Muscle of back (tissue), 3 donors: ENCODE measurements at regions not wholly inside any gene's neighbourhood (a gene's known extent, or its start where the extent isn't known, plus 50 kb on each side); places are given as distances from the start of the nearest gene placed in this dataset.
"Not testable (repeated sequence)": the region's sequence is repeated elsewhere in the genome, so short reads cannot be mapped to it uniquely, and the experiment has no call there.

Source experiments
- DNase-seq, 3 donors: peaks; one replicate each; pipeline versions ENCODE4 v3.0.0 to v3.0.0-alpha.2; 2013

DNA sequence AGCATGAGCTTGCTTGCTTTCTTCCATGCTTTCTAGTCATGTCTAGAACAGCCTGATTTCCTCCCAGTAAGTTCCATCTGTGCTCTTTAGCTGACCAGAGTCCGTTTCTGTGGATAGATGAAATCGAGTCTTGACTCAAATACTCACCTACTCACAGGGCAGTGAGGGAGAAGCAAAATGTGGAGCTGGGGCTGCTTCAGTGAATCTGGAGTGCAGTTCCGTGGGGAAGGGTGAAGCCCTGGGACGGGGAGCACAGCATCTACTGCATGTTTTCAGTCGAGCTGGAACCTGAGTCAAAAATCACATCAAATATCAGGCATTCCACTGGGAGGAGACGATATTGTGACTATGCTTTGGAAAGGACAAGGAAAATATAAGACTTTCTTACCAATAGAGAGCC lies 70.3 kb upstream of the PRMT8 start:
- DNase-seq: no peak

DNA sequence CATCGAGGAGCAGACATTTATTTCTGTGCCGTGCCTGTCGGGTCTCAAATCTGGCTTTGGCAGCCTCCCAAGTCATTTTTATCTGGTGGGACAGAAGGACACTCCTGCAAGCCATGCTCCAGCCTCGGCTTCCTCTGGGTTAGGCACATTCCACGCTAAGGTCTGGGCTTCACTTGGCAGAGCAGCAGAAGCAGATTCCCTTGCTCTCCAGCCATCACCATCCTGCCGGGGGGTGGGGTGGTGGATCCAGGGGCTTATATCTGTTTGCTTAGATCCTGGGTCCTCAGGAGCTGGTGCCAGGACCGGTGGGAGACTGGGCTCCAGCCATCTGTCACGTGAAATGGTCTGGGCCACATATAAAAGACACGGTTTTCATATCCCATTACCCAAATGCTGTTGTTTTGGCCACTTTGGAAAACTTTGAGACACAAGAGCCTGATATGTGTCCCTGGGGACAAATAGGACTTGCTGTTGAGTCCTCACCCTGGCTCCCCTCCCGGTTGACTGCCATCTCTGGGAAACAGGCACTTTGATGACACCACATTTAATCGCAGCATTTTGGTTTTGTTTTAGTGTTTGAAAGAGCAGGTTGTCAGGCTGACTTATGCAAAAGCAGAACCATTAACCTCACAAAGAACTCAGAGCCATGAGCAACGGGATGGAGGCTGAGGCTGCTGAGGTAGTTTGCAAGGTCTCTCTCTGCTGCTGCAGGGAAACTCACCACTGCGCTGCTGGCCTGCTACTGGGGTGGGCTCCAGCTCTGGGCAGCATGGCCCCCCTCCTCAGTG lies 69.6 kb upstream of the PRMT8 start:
- DNase-seq: no peak

DNA sequence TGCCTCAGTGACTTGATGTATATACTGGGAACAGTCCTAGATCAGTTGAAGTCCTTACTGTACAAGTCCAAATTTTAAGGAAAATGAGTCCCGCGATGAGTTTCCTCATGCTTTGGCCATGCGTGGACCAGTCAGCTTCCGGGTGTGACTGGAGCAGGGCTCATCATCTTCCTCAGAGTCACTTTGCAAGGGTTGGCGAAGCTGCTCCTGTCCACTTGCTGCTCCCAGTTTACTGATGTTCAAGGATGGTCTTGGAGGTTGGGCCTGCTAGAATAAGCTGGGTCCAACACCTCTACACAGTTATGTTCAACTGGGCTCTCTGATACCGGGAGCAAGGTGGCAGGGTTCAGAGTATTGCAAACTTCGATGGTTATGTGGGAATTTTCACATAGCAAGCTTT lies 66.2 kb upstream of the PRMT8 start:
- not testable (repeated sequence) for DNase-seq

DNA sequence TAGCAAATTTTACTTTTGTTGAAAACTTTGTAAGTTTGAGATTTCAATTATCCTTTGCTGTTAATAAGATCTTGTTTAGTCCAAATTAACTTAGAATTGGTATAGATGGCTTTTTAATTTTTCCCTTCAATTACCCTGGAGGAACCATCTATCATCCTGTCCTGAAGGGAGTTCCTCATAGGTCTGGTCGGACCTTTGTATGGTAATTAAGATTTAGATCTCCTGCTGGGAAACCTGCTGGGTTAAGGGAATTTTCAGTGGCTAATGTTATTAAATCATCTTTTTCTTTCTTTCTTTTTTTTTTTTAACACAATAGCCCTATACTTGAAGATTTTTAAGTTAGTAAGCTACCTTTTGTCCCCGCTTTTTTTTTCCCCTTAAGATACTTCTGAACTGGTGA lies 63.0 kb upstream of the PRMT8 start:
- no peak for DNase-seq

DNA sequence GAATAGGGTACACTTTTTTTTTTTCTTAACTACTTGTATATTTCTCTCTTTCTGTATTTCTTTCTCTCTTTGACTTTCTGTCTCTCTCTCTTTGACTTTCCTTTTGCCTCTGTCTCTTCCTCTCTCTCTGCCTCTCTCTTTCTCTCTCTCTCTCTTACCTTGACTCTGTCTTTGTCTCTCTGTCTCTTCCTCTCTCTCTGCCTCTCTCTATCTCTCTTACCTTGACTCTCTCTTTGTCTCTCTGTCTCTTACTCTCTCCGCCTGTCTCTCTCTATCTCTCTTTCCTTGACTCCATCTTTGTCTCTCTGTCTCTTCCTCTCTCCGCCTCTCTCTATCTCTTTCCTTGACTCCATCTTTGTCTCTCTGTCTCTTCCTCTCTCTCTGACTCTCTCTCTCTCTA lies 62.4 kb upstream of the PRMT8 start:
- no peak for DNase-seq

DNA sequence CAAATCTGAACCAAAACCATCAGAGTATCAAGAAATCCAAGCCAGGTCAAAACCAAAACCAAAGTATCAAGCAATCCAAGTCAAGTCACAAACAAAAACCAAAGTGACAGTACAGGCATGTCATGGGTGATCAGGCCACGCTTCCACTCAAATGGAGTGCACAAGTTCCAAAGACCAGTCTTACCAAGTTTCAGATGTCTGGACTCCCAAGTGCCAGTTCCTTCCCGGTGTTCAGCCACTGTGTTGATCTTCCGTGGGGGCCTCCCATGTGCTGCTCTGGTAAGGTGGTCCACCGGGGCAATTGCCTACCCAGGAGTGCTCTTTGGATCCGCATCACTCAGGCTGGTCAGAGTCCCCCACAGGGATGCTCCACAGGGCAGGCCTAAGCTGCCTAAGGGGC lies 61.5 kb upstream of the PRMT8 start:
- DNase-seq: not testable (repeated sequence)

DNA sequence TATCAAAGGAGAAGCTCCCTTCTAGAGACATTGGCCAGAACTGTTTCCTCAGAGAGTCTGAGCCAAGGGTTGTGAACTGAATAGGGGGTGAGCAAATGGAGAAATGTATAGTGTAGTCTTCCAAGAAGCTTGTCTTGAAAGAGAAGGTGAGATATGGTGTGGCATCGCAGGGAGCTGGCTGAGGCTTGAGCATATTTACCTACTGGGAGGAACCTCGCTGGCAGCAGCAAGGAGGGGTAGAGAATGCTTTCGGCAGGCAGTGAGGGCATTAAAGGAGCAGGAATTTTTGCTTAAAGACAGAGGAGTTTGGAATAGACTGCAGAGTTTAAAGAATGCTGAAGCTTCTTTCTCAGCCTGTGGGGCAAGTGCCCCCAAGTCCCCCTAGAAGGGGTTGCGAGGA lies 59.3 kb upstream of the PRMT8 start:
- no peak for DNase-seq

DNA sequence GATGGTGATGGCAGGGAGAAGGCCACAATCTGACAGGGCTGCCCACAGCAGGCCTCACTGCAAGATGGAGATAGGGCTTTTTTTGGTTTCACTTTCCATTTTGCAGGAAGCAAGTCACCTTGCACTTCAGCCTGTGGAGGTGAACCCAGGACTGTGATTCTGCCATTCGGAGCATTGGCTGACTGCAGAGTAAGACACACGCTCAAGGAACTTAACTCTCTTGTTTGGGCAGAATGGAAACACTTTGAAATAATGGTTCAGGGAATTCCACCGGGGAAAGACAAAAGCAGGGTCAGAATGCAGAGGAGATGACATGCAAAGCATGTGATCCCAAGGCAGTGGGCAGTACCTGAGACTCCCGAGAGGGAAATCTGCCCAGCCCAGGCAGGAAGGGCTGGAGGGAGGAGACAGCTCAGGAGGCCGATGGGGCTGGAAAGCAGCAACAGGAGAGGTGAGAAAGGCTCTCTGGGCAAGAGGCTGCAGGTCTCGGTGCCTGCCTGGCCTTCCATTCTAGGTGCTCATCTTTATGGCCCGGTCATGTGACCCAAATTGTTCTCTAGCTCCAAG lies 58.7 kb upstream of the PRMT8 start:
- no peak for DNase-seq

DNA sequence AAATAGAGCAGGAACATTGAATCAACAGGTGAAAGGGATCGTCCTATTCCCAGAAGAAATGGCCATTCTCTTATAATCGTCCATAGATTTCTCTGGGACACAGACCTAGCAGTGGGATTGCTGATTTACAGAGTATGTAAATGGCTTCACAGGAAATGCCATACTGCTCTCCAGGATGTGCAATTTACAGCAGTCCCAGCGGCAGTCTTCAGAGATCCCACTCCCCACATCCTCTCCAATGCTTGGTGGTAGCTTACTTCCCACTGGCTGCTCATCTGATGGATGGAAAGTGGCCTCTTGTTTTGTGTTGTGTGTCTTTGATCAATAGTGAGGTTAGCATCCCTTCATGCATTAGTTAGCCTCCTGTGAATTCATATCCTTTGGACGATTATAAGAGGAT lies 58.1 kb upstream of the PRMT8 start:
- DNase-seq: no peak

DNA sequence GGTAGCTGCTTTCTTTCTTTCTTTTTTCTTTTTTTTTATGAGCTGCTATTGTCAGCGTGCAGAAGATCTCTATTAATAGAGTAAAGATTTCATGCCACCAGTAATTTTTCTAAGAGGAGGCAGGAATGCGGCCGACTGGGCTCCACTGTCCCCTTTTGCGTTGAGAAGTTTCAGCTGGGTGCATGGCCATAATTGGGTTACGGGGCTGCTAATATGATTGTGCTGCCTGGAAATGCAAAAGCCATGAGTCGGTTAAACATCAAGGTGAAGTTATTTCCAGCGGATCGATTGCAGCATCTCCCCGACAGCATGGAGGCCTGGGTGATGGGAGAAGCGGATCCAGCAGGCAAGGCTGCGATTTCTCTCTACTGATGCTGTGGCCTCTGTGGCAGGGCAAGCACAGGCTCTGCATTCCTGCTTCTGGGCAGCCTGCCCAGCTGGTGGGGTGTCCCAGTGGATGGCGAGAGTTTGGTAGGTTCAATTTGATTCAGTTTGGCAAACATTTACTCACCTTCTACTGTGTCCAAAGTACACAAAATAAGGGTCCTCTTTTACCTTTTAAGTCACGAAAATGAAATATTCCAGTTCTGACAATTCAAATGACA lies 54.4 kb upstream of the PRMT8 start:
- no peak for DNase-seq

DNA sequence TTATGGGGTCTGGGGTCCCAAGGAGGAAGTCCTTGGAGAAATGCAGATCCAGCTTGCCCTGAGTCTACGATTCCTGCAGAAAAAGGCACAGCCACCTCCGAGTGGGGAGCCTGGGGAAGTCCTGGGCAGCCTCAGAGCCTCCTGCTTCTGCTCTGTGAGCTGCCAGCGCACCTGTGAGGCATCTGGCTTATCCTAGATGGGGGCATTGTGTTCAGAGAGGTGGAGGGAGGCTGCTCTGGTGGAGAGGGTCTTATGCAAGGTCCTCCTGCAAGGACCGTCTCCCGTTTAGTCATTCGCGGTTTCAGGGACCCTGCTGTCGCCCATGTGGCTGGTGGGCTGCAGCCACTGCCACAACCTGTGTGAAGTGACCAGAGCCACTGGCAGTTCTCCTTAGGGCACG lies 53.0 kb upstream of the PRMT8 start:
- no peak for DNase-seq

DNA sequence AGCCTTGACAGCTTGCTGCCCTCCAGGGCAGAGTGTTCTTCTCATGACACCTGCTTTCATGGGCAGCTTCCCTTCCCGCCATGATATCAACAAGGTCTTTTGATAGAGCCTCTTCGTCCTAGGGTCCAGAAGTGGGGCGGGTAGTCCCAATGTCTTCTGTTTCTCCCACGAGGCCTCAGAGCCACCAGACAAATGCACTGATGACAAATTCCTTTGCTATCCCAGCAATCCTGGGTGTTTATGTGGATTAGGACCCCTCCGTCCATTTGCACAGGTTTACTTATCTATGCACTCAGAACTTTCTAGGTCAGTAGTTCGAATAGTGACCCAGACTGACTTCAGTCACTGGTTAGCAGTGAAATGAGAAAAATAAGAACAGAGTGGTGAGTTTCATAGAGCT lies 52.6 kb upstream of the PRMT8 start:
- no peak for DNase-seq
